ENCODE measurements at regions not wholly inside any gene's neighbourhood (a gene's known extent, or its start where the extent isn't known, plus 50 kb on each side); places are given as distances from the start of the nearest gene placed in this dataset.

DNA sequence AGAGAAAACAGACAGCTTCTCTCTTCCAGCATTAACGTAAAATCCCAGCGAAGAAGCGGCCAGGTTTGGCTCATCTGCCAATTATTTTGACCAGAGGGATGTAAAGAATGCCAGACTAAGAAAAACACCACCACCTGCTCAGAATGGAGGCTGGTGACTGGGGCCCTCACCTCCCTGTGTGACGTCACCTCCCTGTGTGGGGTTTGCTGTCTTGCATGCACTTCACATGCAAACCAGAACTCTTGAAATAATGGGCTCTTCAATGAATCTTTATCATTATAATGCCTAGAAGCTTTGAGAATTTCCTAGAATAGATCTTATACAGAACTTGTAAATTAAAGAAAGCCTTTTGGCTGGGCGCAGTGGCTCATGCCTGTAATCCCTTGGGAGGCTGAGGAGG lies 101.8 kb upstream of the WAC start:
- H3K4me3 ChIP-seq = no peak overlapping the region
- WGBS, 2 donors = 85 to 87% methylated on average over 5 of the region's 5 CpGs
- TF ChIP-seq, protein P1, sequence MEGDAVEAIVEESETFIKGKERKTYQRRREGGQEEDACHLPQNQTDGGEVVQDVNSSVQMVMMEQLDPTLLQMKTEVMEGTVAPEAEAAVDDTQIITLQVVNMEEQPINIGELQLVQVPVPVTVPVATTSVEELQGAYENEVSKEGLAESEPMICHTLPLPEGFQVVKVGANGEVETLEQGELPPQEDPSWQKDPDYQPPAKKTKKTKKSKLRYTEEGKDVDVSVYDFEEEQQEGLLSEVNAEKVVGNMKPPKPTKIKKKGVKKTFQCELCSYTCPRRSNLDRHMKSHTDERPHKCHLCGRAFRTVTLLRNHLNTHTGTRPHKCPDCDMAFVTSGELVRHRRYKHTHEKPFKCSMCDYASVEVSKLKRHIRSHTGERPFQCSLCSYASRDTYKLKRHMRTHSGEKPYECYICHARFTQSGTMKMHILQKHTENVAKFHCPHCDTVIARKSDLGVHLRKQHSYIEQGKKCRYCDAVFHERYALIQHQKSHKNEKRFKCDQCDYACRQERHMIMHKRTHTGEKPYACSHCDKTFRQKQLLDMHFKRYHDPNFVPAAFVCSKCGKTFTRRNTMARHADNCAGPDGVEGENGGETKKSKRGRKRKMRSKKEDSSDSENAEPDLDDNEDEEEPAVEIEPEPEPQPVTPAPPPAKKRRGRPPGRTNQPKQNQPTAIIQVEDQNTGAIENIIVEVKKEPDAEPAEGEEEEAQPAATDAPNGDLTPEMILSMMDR (IDR thresholded peaks at IDR 0.05) = no peak
- no peak for TF ChIP-seq POLR2AphosphoS5 (IDR thresholded peaks at IDR 0.05)
- TF ChIP-seq POLR2A (IDR thresholded peaks at IDR 0.05) = no peak
- no peak for TF ChIP-seq EP300 (IDR thresholded peaks at IDR 0.05)
- intact Hi-C loops (cut with DNase I) = loop anchor here (5.0 kb wide), 2 partner anchors 101 to 156 kb away; partner anchors contain the start of gene WAC
- no peaks in the 10 kb centered on the region for H3K27me3 ChIP-seq
- H3K9me3 ChIP-seq = no peaks in the 10 kb centered on the region
- DNase-seq = no peak
- peaks cover 0 to 3% (median 2%) of the 10 kb centered on the region in 4 donors for H3K4me1 ChIP-seq
- no peaks in the 10 kb centered on the region for H3K36me3 ChIP-seq
- no peak overlapping the region for H3K27ac ChIP-seq

DNA sequence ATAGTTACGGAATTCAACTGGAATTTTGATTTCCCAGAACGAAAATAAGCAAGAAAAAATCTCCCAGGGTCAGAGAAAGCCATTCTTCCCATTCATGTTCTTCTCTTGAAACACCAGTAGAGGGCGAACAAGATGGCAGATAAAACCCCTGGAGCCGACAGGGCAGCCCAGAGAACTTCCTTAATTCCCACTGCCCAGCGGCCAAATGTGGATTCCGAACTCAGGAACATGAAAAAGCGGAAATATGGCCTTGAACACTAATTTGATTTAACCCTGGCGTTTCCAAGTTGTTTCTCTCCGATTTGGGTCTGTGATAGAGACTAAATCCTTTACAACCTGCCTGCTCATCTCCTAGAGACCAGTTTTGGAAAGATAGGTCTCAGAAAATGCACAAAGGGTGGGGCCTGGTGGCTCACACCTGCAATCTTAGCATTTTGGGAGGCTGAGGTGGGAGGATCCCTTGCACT lies 100.7 kb upstream of the WAC start:
- Histone ChIP-seq H3K9me3 (no peaks in the 10 kb centered on the region), H3K36me3 (no peaks in the 10 kb centered on the region), H3K4me3 (no peak overlapping the region), H3K27ac (no peak overlapping the region), H3K4me1 (peaks cover 0 to 3% (median 2%) of the 10 kb centered on the region in 4 donors), H3K27me3 (no peaks in the 10 kb centered on the region)
- DNase-seq = peak; percentile 77
- WGBS, 2 donors = 1 to 2% methylated on average over 9 of the region's 9 CpGs
- no peak for TF ChIP-seq EP300 (IDR thresholded peaks at IDR 0.05)
- TF ChIP-seq, protein P1 (IDR thresholded peaks at IDR 0.05) = peak in 3 of 4 experiments; percentile 67 to 83 (median 68)
- intact Hi-C loops (cut with DNase I) = loop anchor here (5.0 kb wide), 2 partner anchors 100 to 155 kb away; partner anchors contain the start of gene WAC

DNA sequence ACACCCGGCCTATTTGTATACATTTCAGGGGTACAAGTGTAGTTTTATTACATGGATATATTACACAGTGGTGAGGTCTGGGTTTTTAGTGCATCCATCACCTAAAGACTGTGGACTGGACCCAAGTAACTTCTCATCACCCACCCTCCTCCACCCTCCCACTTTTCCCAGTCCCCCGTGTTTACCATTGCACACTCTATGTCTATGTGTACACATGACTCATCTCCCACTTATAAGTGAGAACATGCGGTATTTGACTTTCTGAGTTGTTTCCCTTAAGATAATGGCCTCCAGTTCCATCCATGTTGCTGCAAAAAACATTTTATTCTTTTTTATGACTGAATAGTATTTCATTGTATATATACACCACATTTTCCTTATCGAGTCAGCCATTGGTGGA lies 98.9 kb upstream of the WAC start:
- WGBS, 2 donors = 68 to 78% methylated on average over 4 of the region's 4 CpGs
- H3K36me3 ChIP-seq = no peaks in the 10 kb centered on the region
- intact Hi-C loops (cut with DNase I) = loop anchor here (5.0 kb wide), 2 partner anchors 98 to 153 kb away; partner anchors contain the start of gene WAC
- no peak overlapping the region for H3K4me3 ChIP-seq
- H3K27ac ChIP-seq = no peak overlapping the region
- H3K27me3 ChIP-seq = no peaks in the 10 kb centered on the region
- DNase-seq = no peak
- peaks cover 0 to 3% (median 2%) of the 10 kb centered on the region in 4 donors for H3K4me1 ChIP-seq
- TF ChIP-seq EP300 (IDR thresholded peaks at IDR 0.05) = no peak
- no peaks in the 10 kb centered on the region for H3K9me3 ChIP-seq

- intact Hi-C loops (cut with DNase I) = no loop called here
- H3K4me3 ChIP-seq = no peak overlapping the region
- H3K27me3 ChIP-seq = no peaks in the 10 kb centered on the region
- WGBS, 2 donors = 83 to 86% methylated on average over 3 of the region's 3 CpGs
- H3K4me1 ChIP-seq = peaks cover 0 to 6% (median 3%) of the 10 kb centered on the region in 4 donors
- no peaks in the 10 kb centered on the region for H3K9me3 ChIP-seq
- H3K27ac ChIP-seq = peak overlapping the region in 1 of 4 donors; percentile 13
- no peaks in the 10 kb centered on the region for H3K36me3 ChIP-seq
- DNase-seq = no peak
- no peak for TF ChIP-seq EP300 (IDR thresholded peaks at IDR 0.05)
- TF ChIP-seq, protein P1 (IDR thresholded peaks at IDR 0.05) = no peak
- TF ChIP-seq POLR2A (IDR thresholded peaks at IDR 0.05) = no peak
- no peak for TF ChIP-seq POLR2AphosphoS5 (IDR thresholded peaks at IDR 0.05)
Observed at GRCh38 chr10:28442403-28442802, 90.5 kb upstream of the WAC start.

GRCh38 chr10:28444031-28444430 lies 88.9 kb upstream of the WAC start:
- WGBS, 2 donors = 92 to 97% methylated on average over 3 of the region's 3 CpGs
- TF ChIP-seq EP300 (IDR thresholded peaks at IDR 0.05) (no peak), POLR2AphosphoS5 (IDR thresholded peaks at IDR 0.05) (no peak), POLR2A (IDR thresholded peaks at IDR 0.05) (no peak)
- TF ChIP-seq, protein P1 (IDR thresholded peaks at IDR 0.05) = no peak
- DNase-seq = no peak
- H3K36me3 ChIP-seq = no peaks in the 10 kb centered on the region
- no peak overlapping the region for H3K27ac ChIP-seq
- intact Hi-C loops (cut with DNase I) = no loop called here
- no peak overlapping the region for H3K4me3 ChIP-seq
- peaks cover 0 to 6% (median 3%) of the 10 kb centered on the region in 4 donors for H3K4me1 ChIP-seq
- H3K27me3 ChIP-seq = no peaks in the 10 kb centered on the region
- no peaks in the 10 kb centered on the region for H3K9me3 ChIP-seq
